HFFc6 (cell line): ENCODE measurements at regions not wholly inside any gene's neighbourhood (a gene's known extent, or its start where the extent isn't known, plus 50 kb on each side); places are given as distances from the start of the nearest gene placed in this dataset.

ENCODE experiments used
- DNase-seq: peaks from one replicate; pipeline ENCODE4 v3.0.0-alpha.2; 2018
- H3K27ac Mint-ChIP-seq: 2 replicates; pipeline ENCODE4 v1.8.0; 2020; ENCODE audit warnings: mild to moderate bottlenecking, mixed read lengths
- H3K27me3 Mint-ChIP-seq: 2 replicates; pipeline ENCODE4 v1.8.0; 2021; ENCODE audit warnings: mild to moderate bottlenecking, moderate library complexity, mixed read lengths; ENCODE audit not compliant: insufficient read depth
- H3K36me3 Mint-ChIP-seq: 2 replicates; pipeline ENCODE4 v1.8.0; 2021; ENCODE audit warnings: low read depth, mixed read lengths
- H3K4me1 Mint-ChIP-seq: 2 replicates; pipeline ENCODE4 v1.8.0; 2020; ENCODE audit warnings: low read depth, mixed read lengths
- H3K4me3 Mint-ChIP-seq: 2 replicates; pipeline ENCODE4 v1.8.0; 2020; ENCODE audit warnings: mild to moderate bottlenecking, moderate library complexity, mixed read lengths
- H3K9me3 Mint-ChIP-seq: 2 replicates; pipeline ENCODE4 v1.8.0; 2020; ENCODE audit warnings: mild to moderate bottlenecking, mixed read lengths
- CTCF ChIP-seq: fragments of 200-600 bp; sonication (generic); IDR thresholded peaks from 2 replicates; pipeline ENCODE4 v1.5.0; 2021; ENCODE audit warnings: antibody characterized with exemption, mild to moderate bottlenecking

DNA sequence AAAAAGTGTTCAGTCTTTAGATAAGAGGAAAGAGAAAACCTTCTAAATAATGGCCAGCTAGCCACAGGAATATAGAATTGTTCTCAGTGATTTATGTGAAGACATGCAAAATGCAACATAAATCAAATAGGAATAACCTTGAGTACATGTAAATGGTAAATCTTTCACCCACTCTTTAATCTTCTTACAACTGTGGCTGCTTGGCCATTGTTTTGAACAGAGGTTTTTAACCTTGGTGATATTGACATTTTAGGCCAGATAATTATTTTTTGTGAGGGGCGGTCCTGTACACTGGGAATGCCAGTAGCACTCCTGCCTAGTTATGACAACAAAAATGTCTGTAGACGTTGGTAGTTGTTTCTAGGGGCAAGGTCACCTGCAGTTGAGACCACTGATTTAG is 479.9 kb upstream of the NOVA1 start:
- Mint-ChIP-seq H3K4me3 (no peak overlapping the region), H3K36me3 (no peaks in the 10 kb centered on the region), H3K27me3 (no peaks in the 10 kb centered on the region), H3K27ac (no peak overlapping the region), H3K4me1 (no peaks in the 10 kb centered on the region), H3K9me3 (peaks cover 47% of the 10 kb centered on the region)
- no peak for DNase-seq
- TF ChIP-seq CTCF = no peak

DNA sequence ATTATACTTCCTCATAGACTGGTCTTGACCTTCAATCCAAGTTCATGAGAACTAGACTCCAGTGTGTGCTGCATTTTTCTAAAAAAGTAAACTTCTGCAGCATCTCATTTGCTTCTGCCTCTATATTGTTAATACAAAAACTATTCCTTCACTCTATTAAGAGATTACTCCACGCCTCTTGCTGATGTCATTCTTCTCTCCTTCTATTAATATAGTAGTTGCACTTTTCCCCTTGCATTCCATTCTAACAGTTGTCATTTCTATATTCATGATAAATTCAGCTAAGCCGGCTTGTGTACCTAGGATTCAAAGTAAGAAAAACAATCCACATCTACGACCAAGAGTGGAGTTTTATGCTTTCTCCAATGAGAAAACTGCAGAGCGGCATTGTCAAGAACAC is 480.4 kb upstream of the NOVA1 start:
- Mint-ChIP-seq H3K27me3 (no peaks in the 10 kb centered on the region), H3K27ac (no peak overlapping the region), H3K36me3 (no peaks in the 10 kb centered on the region), H3K9me3 (peaks cover 51% of the 10 kb centered on the region), H3K4me1 (no peaks in the 10 kb centered on the region), H3K4me3 (no peak overlapping the region)
- DNase-seq = no peak
- TF ChIP-seq CTCF = no peak

GRCh38 chr14:27079716-27080115 is 481.9 kb upstream of the NOVA1 start:
- Mint-ChIP-seq H3K4me3 (no peak overlapping the region), H3K36me3 (no peaks in the 10 kb centered on the region), H3K9me3 (peaks cover 46% of the 10 kb centered on the region), H3K27ac (no peak overlapping the region), H3K27me3 (no peaks in the 10 kb centered on the region), H3K4me1 (no peaks in the 10 kb centered on the region)
- no peak for DNase-seq
- no peak for TF ChIP-seq CTCF

DNA sequence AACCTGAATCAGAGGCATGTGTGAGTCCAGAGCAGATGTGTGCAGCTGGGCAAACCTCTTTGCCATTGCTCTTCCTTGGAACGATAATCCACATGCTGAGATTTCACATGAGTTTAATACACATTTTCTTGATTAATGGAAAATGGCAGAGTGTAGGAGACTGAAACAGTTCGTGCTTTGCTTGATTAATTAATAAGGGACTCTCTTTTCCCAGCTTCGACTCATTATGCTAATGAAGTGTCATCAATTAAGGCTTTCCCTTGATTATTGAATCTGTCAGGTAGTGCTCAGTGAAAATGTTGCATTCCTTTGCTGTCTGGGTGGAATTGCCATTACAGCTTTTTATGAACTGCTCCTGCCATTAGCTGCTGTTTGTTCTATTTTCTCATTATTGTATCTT is 487.7 kb upstream of the NOVA1 start:
- no peak for TF ChIP-seq CTCF
- no peak for DNase-seq
- H3K36me3 Mint-ChIP-seq = 0 out of 2 replicates have a peak, but pooled peaks cover 4% of the 10 kb centered on the region
- no peaks in the 10 kb centered on the region for H3K27me3 Mint-ChIP-seq
- no peak overlapping the region for H3K4me3 Mint-ChIP-seq
- no peak overlapping the region for H3K27ac Mint-ChIP-seq
- H3K9me3 Mint-ChIP-seq = peaks cover 37% of the 10 kb centered on the region
- no peaks in the 10 kb centered on the region for H3K4me1 Mint-ChIP-seq

DNA sequence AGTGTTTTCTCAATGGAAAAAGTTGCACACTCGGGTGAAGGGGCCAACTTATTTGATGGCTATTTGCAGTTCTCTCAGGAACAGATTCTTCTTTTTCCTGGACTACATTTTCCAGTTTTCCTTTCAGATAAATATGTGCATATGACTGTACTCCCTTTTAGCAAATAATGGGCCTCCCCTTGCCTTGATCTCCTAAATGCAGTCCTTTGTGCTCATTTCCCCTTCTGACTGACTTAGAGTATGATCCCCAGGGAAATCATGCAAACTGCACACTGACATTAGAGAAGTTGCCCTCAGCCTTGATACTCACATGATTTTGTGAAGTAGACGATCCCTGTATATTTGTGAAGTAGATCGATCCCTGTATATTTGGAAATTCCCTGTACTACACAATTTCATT is 492.9 kb upstream of the NOVA1 start:
- DNase-seq = no peak
- Mint-ChIP-seq H3K27ac (no peak overlapping the region), H3K4me3 (no peak overlapping the region), H3K9me3 (peaks cover 37% of the 10 kb centered on the region), H3K36me3 (peaks cover 4% of the 10 kb centered on the region; the same call in 1 of the 2 replicates), H3K27me3 (no peaks in the 10 kb centered on the region), H3K4me1 (no peaks in the 10 kb centered on the region)
- TF ChIP-seq CTCF = no peak

DNA sequence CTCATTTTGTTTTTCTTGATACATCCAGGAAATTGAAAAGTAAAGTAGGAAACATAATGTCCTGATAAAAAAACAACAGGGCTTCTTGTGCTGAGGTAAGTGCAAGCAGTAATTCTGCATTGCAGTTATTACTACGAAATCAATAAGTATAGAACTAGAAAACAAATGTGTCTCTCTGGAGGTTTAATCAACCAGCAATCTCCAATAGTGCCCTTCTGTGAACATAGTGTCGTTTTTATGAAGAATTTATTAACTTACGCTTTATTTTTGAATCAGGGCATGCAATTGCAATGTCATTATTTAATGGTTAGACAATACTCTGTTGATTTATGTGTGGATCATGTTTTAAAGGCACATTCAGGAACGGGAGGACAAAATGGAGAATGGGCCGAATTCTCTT is 494.1 kb upstream of the NOVA1 start:
- Mint-ChIP-seq H3K36me3 (peaks cover 4% of the 10 kb centered on the region; the same call in 1 of the 2 replicates), H3K27ac (no peak overlapping the region), H3K9me3 (peaks cover 39% of the 10 kb centered on the region), H3K4me3 (no peak overlapping the region), H3K27me3 (no peaks in the 10 kb centered on the region), H3K4me1 (no peaks in the 10 kb centered on the region)
- TF ChIP-seq CTCF = no peak
- DNase-seq = no peak
